HFFc6 (cell line): ENCODE measurements at regions not wholly inside any gene's neighbourhood (a gene's known extent, or its start where the extent isn't known, plus 50 kb on each side); places are given as distances from the start of the nearest gene placed in this dataset.

Experiments
- DNase-seq: peaks from one replicate; pipeline ENCODE4 v3.0.0-alpha.2; 2018
- H3K27ac Mint-ChIP-seq: 2 replicates; pipeline ENCODE4 v1.8.0; 2020; ENCODE audit warnings: mild to moderate bottlenecking, mixed read lengths
- H3K27me3 Mint-ChIP-seq: 2 replicates; pipeline ENCODE4 v1.8.0; 2021; ENCODE audit warnings: mild to moderate bottlenecking, moderate library complexity, mixed read lengths; ENCODE audit not compliant: insufficient read depth
- H3K36me3 Mint-ChIP-seq: 2 replicates; pipeline ENCODE4 v1.8.0; 2021; ENCODE audit warnings: low read depth, mixed read lengths
- H3K4me1 Mint-ChIP-seq: 2 replicates; pipeline ENCODE4 v1.8.0; 2020; ENCODE audit warnings: low read depth, mixed read lengths
- H3K4me3 Mint-ChIP-seq: 2 replicates; pipeline ENCODE4 v1.8.0; 2020; ENCODE audit warnings: mild to moderate bottlenecking, moderate library complexity, mixed read lengths
- H3K9me3 Mint-ChIP-seq: 2 replicates; pipeline ENCODE4 v1.8.0; 2020; ENCODE audit warnings: mild to moderate bottlenecking, mixed read lengths
- CTCF ChIP-seq: fragments of 200-600 bp; sonication (generic); IDR thresholded peaks from 2 replicates; pipeline ENCODE4 v1.5.0; 2021; ENCODE audit warnings: antibody characterized with exemption, mild to moderate bottlenecking

GRCh38 chr13:31424130-31424729, 224.5 kb downstream of the B3GLCT start:
- no peaks in the 10 kb centered on the region for H3K36me3 Mint-ChIP-seq
- H3K9me3 Mint-ChIP-seq: no peaks in the 10 kb centered on the region
- H3K27me3 Mint-ChIP-seq: peaks cover 6% of the 10 kb centered on the region
- DNase-seq: peak; percentile 68
- no peak overlapping the region for H3K27ac Mint-ChIP-seq
- peak; percentile 94 for TF ChIP-seq CTCF
- H3K4me3 Mint-ChIP-seq: no peak overlapping the region
- no peaks in the 10 kb centered on the region for H3K4me1 Mint-ChIP-seq

- no peak overlapping the region for H3K27ac Mint-ChIP-seq
- H3K9me3 Mint-ChIP-seq: no peaks in the 10 kb centered on the region
- DNase-seq: no peak
- H3K36me3 Mint-ChIP-seq: no peaks in the 10 kb centered on the region
- H3K27me3 Mint-ChIP-seq: peaks cover 6% of the 10 kb centered on the region; the same call in 1 of the 2 replicates
- no peak overlapping the region for H3K4me3 Mint-ChIP-seq
- TF ChIP-seq CTCF: no peak
- H3K4me1 Mint-ChIP-seq: no peaks in the 10 kb centered on the region
These were observed 226.6 kb downstream of the B3GLCT start for GRCh38 chr13:31426395-31426794.

GRCh38 chr13:31427151-31428100, 227.7 kb downstream of the B3GLCT start:
- no peak overlapping the region for H3K27ac Mint-ChIP-seq
- no peak overlapping the region for H3K4me3 Mint-ChIP-seq
- no peak for DNase-seq
- H3K27me3 Mint-ChIP-seq: peaks cover 4% of the 10 kb centered on the region; the same call in 1 of the 2 replicates
- H3K9me3 Mint-ChIP-seq: no peaks in the 10 kb centered on the region
- no peak for TF ChIP-seq CTCF
- H3K36me3 Mint-ChIP-seq: no peaks in the 10 kb centered on the region
- H3K4me1 Mint-ChIP-seq: no peaks in the 10 kb centered on the region

- H3K4me3 Mint-ChIP-seq: no peak overlapping the region
- no peak overlapping the region for H3K27ac Mint-ChIP-seq
- peaks cover 20% of the 10 kb centered on the region for H3K27me3 Mint-ChIP-seq
- H3K36me3 Mint-ChIP-seq: no peaks in the 10 kb centered on the region
- DNase-seq: peak; percentile 4
- peak; percentile 97 for TF ChIP-seq CTCF
- H3K4me1 Mint-ChIP-seq: no peaks in the 10 kb centered on the region
- H3K9me3 Mint-ChIP-seq: no peaks in the 10 kb centered on the region
These were observed 232.0 kb downstream of the B3GLCT start for GRCh38 chr13:31431722-31432137.

- Mint-ChIP-seq H3K36me3 (no peaks in the 10 kb centered on the region), H3K9me3 (no peaks in the 10 kb centered on the region), H3K27me3 (peaks cover 20% of the 10 kb centered on the region), H3K27ac (no peak overlapping the region), H3K4me3 (no peak overlapping the region), H3K4me1 (peaks cover 5% of the 10 kb centered on the region; the same call in 1 of the 2 replicates)
- no peak for TF ChIP-seq CTCF
- no peak for DNase-seq
These were observed 233.4 kb downstream of the B3GLCT start for GRCh38 chr13:31433207-31433606.
